OCI-LY7 (cell line): ENCODE measurements at regions not wholly inside any gene's neighbourhood (a gene's known extent, or its start where the extent isn't known, plus 50 kb on each side); places are given as distances from the start of the nearest gene placed in this dataset.

Experiments used
- BruUV-seq: library from RNA; stranded (reverse); fragments of 400-500 nt; replicated peaks from 2 replicates; lab custom pipeline; 2021; lab: Mats Ljungman, UMichigan
- CTCF ChIA-PET: fragments of 300-600 bp; sonication (Branson Sonifier 250); formaldehyde crosslinking; loops from one replicate; lab custom pipeline; 2022; ENCODE audit warnings: antibody characterized with exemption; ENCODE audit not compliant: unreplicated experiment; lab: Charles Lee
- POLR2A ChIA-PET: fragments of 300-600 bp; sonication (Branson Sonifier 250); formaldehyde crosslinking; loops from one replicate; lab custom pipeline; 2022; ENCODE audit warnings: antibody characterized with exemption; lab: Charles Lee
- DNase-seq: peaks from one replicate; pipeline ENCODE4 v3.0.0-alpha.2; 2015; ENCODE audit warnings: low spot score
- H2AFZ ChIP-seq: fragments of 200-600 bp; sonication (generic), shearing (Covaris generic); 2 replicates; pipeline ENCODE4 v1.6.1; 2014; ENCODE audit warnings: mild to moderate bottlenecking, antibody characterized with exemption, low read length, moderate library complexity
- H3K27ac ChIP-seq: fragments of 200-600 bp; sonication (generic); 2 replicates; pipeline ENCODE4 v1.5.1; 2014; ENCODE audit warnings: mixed run types, low read depth, mild to moderate bottlenecking, moderate library complexity, low read length, inconsistent platforms; ENCODE audit not compliant: poor library complexity, severe bottlenecking
- H3K36me3 ChIP-seq: fragments of 200-600 bp; sonication (generic); 2 replicates; pipeline ENCODE4 v1.6.1; 2014; ENCODE audit warnings: mild to moderate bottlenecking, antibody characterized with exemption, low read length, moderate library complexity, mixed read lengths; ENCODE audit not compliant: insufficient read depth
- H3K4me1 ChIP-seq: fragments of 200-600 bp; sonication (generic); 2 replicates; pipeline ENCODE4 v1.5.1; 2014; ENCODE audit warnings: mild to moderate bottlenecking, low read length; ENCODE audit not compliant: insufficient read depth, poor library complexity, severe bottlenecking
- H3K4me2 ChIP-seq: fragments of 200-600 bp; sonication (generic); 2 replicates; pipeline ENCODE4 v1.6.1; 2014; ENCODE audit warnings: mild to moderate bottlenecking, low read length
- H3K4me3 ChIP-seq: fragments of 200-600 bp; sonication (generic); 2 replicates; pipeline ENCODE4 v1.5.1; 2014; ENCODE audit warnings: mild to moderate bottlenecking, low read depth, low read length; ENCODE audit not compliant: poor library complexity, severe bottlenecking
- H3K79me2 ChIP-seq: fragments of 200-600 bp; sonication (generic); 2 replicates; pipeline ENCODE4 v1.6.1; 2016; ENCODE audit warnings: low read depth, mild to moderate bottlenecking, low read length, moderate library complexity, mixed read lengths; ENCODE audit not compliant: insufficient read depth
- H3K9me2 ChIP-seq: fragments of 200-600 bp; sonication (generic); 2 replicates; pipeline ENCODE4 v1.6.1; 2016; ENCODE audit warnings: mild to moderate bottlenecking, low read length, mixed read lengths; ENCODE audit not compliant: insufficient read depth
- H3K9me3 ChIP-seq: fragments of 200-600 bp; sonication (generic); 2 replicates; pipeline ENCODE4 v1.6.1; 2014; ENCODE audit warnings: mild to moderate bottlenecking, mixed run types, low read length, mixed read lengths
- H4K20me1 ChIP-seq: fragments of 200-600 bp; sonication (generic); 2 replicates; pipeline ENCODE4 v1.6.1; 2014; ENCODE audit warnings: mild to moderate bottlenecking, antibody characterized with exemption, low read length, moderate library complexity, mixed read lengths; ENCODE audit not compliant: insufficient read depth
- EZH2phosphoT487 ChIP-seq: fragments of 200-600 bp; sonication (generic); IDR thresholded peaks from 2 replicates; pipeline ENCODE4 v1.6.1; 2018; ENCODE audit warnings: low read depth, borderline replicate concordance, mild to moderate bottlenecking, mixed run types, antibody characterized with exemption, low read length, moderate library complexity, mixed read lengths
- intact Hi-C: fragments of 100-400 bp; cut with micrococcal nuclease; formaldehyde crosslinking; loops from one replicate; pipeline ENCODE4 v1.10.0; 2022; ENCODE audit not compliant: unreplicated experiment
- TF ChIP-seq, protein P1 (sequence below): fragments of 200-600 bp; sonication (generic); conservative IDR thresholded peaks from 2 replicates; pipeline ENCODE4 v1.5.1; 2014; ENCODE audit warnings: mild to moderate bottlenecking, antibody characterized with exemption, low read length, moderate library complexity, mixed read lengths

DNA sequence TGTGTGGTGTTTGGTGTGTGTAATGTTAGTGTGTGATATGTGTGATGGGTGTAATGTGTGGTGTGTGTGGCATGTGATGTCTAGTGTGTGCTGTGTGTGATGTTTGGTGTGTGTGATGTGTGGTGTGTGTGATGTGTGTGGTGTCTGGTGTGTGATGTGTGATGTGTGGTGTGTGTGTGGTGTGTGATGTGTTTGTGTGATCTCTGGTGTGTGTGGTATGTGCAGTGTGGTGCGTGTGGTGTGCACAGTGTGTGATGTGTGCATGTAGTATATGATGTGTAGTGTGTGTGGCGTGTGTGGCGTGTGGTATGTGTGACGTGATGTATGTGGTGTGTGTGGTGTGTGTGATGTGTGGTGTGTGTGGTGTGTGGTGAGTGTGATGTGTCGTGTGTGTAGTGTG lies 150.3 kb downstream of the TMEM18 start:
- POLR2A ChIA-PET, result no interaction called here
- H3K4me2 ChIP-seq, result no peak overlapping the region
- no peaks in the 10 kb centered on the region for H3K79me2 ChIP-seq
- no peak overlapping the region for H3K4me3 ChIP-seq
- no peaks in the 10 kb centered on the region for H4K20me1 ChIP-seq
- CTCF ChIA-PET, result no interaction called here
- H3K4me1 ChIP-seq, result no peaks in the 10 kb centered on the region
- H2AFZ ChIP-seq, result no peak overlapping the region
- no peak for DNase-seq
- H3K36me3 ChIP-seq, result no peaks in the 10 kb centered on the region
- H3K9me3 ChIP-seq, result no peaks in the 10 kb centered on the region
- TF ChIP-seq, protein P1, sequence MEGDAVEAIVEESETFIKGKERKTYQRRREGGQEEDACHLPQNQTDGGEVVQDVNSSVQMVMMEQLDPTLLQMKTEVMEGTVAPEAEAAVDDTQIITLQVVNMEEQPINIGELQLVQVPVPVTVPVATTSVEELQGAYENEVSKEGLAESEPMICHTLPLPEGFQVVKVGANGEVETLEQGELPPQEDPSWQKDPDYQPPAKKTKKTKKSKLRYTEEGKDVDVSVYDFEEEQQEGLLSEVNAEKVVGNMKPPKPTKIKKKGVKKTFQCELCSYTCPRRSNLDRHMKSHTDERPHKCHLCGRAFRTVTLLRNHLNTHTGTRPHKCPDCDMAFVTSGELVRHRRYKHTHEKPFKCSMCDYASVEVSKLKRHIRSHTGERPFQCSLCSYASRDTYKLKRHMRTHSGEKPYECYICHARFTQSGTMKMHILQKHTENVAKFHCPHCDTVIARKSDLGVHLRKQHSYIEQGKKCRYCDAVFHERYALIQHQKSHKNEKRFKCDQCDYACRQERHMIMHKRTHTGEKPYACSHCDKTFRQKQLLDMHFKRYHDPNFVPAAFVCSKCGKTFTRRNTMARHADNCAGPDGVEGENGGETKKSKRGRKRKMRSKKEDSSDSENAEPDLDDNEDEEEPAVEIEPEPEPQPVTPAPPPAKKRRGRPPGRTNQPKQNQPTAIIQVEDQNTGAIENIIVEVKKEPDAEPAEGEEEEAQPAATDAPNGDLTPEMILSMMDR, result no peak
- TF ChIP-seq EZH2phosphoT487, result no peak
- no peak overlapping the region for H3K27ac ChIP-seq
- intact Hi-C loops, result loop anchor here (5.0 kb wide), 1 partner anchor 110 kb away; no protein-coding TSS in a partner anchor
- no TSS peak for BruUV-seq
- H3K9me2 ChIP-seq, result no peaks in the 10 kb centered on the region

DNA sequence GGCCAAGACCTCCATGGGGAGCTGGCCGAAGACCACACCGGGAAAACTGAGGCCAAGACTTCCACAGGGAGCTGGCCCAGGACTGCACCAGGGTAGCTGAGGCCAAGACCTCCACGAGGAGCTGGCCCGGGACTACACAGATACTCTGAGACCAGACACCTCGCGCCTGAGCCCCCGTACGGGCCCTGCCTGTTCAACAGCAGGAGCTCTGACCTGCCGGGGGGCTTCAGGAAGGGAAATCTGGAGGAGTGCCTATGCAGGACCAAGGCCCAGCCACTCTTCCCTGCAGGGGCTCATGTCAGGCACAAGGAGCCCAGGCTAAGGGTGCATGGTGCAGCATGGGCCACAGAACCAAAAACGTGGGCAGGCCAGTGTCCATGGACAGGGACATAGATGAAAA lies 151.6 kb downstream of the TMEM18 start:
- POLR2A ChIA-PET, result no interaction called here
- TF ChIP-seq EZH2phosphoT487, result no peak
- TF ChIP-seq, protein P1, result no peak
- Histone ChIP-seq H3K27ac (no peak overlapping the region), H3K36me3 (no peaks in the 10 kb centered on the region), H3K9me3 (no peaks in the 10 kb centered on the region), H3K79me2 (no peaks in the 10 kb centered on the region), H3K4me2 (no peak overlapping the region), H3K9me2 (no peaks in the 10 kb centered on the region), H4K20me1 (no peaks in the 10 kb centered on the region), H3K4me3 (no peak overlapping the region), H2AFZ (no peak overlapping the region), H3K4me1 (no peaks in the 10 kb centered on the region)
- CTCF ChIA-PET, result no interaction called here
- BruUV-seq, result no TSS peak
- DNase-seq, result no peak
- intact Hi-C loops, result loop anchor here (5.0 kb wide), 1 partner anchor 112 kb away; no protein-coding TSS in a partner anchor

DNA sequence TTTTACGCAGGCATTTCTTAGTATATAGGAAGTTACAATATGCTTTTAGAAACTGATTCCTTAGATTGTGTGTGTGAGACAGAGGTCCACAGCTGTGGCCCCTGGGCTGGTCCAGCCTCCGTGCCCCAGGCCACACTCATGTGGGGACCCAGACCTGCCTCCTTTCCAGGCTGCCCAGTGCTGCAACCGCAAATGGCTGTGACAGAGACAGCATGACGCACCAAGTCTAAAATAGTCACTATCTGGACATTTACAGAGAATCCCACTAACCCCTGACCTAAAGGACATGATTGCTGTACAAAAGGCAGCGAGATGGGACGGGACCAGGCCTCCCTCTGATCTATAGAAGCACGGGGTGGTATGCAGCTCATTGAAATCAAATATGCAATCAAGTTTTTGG lies 152.2 kb downstream of the TMEM18 start:
- no TSS peak for BruUV-seq
- H4K20me1 ChIP-seq, result no peaks in the 10 kb centered on the region
- no peak for DNase-seq
- no peaks in the 10 kb centered on the region for H3K9me3 ChIP-seq
- H3K4me2 ChIP-seq, result no peak overlapping the region
- no peak overlapping the region for H2AFZ ChIP-seq
- no peak overlapping the region for H3K27ac ChIP-seq
- no peaks in the 10 kb centered on the region for H3K4me1 ChIP-seq
- ChIA-PET POLR2A (no interaction called here), CTCF (no interaction called here)
- H3K79me2 ChIP-seq, result no peaks in the 10 kb centered on the region
- TF ChIP-seq, protein P1, result no peak
- TF ChIP-seq EZH2phosphoT487, result no peak
- no peaks in the 10 kb centered on the region for H3K36me3 ChIP-seq
- H3K9me2 ChIP-seq, result no peaks in the 10 kb centered on the region
- intact Hi-C loops, result loop anchor here (5.0 kb wide), 1 partner anchor 112 kb away; no protein-coding TSS in a partner anchor
- H3K4me3 ChIP-seq, result no peak overlapping the region
